ENCODE measurements at regions not wholly inside any gene's neighbourhood (a gene's known extent, or its start where the extent isn't known, plus 50 kb on each side); places are given as distances from the start of the nearest gene placed in this dataset.
"Not testable (repeated sequence)": the region's sequence is repeated elsewhere in the genome, so short reads cannot be mapped to it uniquely, and the experiment has no call there.

DNA sequence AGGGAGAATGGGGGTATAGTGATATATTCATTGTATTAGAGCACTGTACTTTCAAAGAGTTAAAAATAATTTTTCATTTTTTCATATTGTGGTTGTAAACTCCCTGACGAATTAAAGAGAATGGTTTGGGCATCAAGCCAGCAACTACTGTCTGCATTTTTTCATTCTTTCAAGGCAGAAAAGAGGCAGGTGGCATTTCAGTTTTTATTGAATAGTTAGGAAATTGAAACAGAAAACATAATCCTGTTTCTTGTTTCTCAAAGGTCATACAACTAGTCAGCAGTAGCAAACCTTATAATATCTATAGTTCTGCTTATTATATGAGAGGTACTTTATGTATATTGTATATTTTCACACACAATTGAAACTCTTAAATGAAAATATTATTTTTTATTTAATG is 303.9 kb upstream of the KCND2 start:
- DNase-seq: no peak
- H3K36me3 Mint-ChIP-seq (ENCODE audit: low read depth): no peaks in the 10 kb centered on the region
- H3K4me1 Mint-ChIP-seq: no peaks in the 10 kb centered on the region
- no peak overlapping the region for H3K4me3 Mint-ChIP-seq
- H3K27me3 Mint-ChIP-seq: no peaks in the 10 kb centered on the region
- no peak overlapping the region for H3K27ac Mint-ChIP-seq
- intact Hi-C loops (cut with micrococcal nuclease): no loop called here
- no peaks in the 10 kb centered on the region for H3K9me3 Mint-ChIP-seq

DNA sequence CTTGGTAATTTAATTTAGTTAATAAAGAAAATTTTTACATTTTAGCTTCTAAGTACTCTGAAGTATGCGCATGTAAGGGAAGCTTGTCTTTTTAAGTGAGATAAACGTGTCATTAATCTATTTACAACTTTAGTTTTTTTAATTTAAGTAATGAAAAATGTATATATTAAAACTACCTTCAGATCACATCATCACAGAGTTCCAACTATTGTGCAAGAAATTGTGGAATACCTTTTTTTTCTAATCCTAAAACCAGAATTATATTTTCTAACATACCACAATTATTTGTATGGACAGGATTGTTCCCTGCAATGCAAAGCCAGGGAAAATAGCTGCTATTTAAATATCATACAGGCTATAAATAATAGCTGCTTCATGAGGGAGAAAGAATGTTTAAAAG is 303.2 kb upstream of the KCND2 start:
- intact Hi-C loops (cut with micrococcal nuclease): no loop called here
- Mint-ChIP-seq H3K27ac (no peak overlapping the region), H3K27me3 (no peaks in the 10 kb centered on the region), H3K4me1 (no peaks in the 10 kb centered on the region), H3K4me3 (no peak overlapping the region), H3K9me3 (no peaks in the 10 kb centered on the region), H3K36me3 (ENCODE audit: low read depth) (no peaks in the 10 kb centered on the region)
- no peak for DNase-seq

GRCh38 chr7:119974972-119975371 is 298.0 kb upstream of the KCND2 start:
- no peak for DNase-seq
- Mint-ChIP-seq H3K9me3 (no peaks in the 10 kb centered on the region), H3K4me1 (no peaks in the 10 kb centered on the region), H3K4me3 (no peak overlapping the region), H3K36me3 (ENCODE audit: low read depth) (no peaks in the 10 kb centered on the region), H3K27me3 (no peaks in the 10 kb centered on the region), H3K27ac (no peak overlapping the region)
- intact Hi-C loops (cut with micrococcal nuclease): no loop called here

DNA sequence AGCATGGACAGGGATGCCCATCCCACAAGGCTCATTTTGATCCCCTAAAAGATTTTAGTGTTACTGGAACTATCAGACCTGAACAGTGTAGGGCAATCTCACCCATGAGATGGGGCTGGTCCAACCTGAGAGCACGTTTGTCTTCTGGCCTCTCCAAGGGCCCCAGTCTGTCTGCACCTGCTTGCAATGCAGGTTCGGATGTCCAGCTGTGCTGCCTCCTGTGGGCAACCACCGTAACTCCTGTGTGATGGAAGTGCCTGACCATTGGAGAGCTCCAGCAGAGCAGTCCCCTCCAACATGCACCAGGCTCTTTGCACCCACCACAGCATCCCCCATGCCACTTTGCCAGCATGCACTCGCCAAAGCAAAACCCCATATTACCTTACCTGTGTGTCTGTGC is 290.1 kb upstream of the KCND2 start:
- H3K27ac Mint-ChIP-seq: no peak overlapping the region
- peaks cover 4% of the 10 kb centered on the region for H3K9me3 Mint-ChIP-seq
- no peaks in the 10 kb centered on the region for H3K4me1 Mint-ChIP-seq
- H3K27me3 Mint-ChIP-seq: no peaks in the 10 kb centered on the region
- no peak for DNase-seq
- intact Hi-C loops (cut with micrococcal nuclease): no loop called here
- H3K4me3 Mint-ChIP-seq: no peak overlapping the region
- H3K36me3 Mint-ChIP-seq (ENCODE audit: low read depth): no peaks in the 10 kb centered on the region

- Mint-ChIP-seq H3K27me3 (no peaks in the 10 kb centered on the region), H3K4me3 (no peak overlapping the region), H3K4me1 (no peaks in the 10 kb centered on the region), H3K36me3 (ENCODE audit: low read depth) (no peaks in the 10 kb centered on the region), H3K9me3 (peaks cover 4% of the 10 kb centered on the region), H3K27ac (no peak overlapping the region)
- no peak for DNase-seq
- intact Hi-C loops (cut with micrococcal nuclease): no loop called here
Observed at GRCh38 chr7:119983468-119983867, 289.5 kb upstream of the KCND2 start.

DNA sequence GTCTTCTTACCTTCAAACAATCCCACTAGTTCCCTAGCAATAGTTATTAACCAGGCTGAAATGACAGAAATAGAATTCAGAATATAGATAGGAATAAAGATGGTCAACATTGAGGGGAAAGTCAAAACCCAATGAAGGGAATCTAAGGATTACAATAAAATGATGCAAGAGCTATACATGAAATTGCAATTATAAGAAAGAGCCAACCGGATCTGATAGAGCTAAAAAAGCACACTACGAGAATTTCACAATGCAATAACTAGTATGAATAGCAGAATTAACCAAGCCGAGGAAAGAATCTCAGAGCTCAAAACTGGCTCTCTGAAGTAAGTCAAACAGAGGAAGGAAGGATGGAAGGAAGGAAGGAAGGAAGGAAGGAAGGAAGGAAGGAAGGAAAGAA is 288.7 kb upstream of the KCND2 start:
- intact Hi-C loops (cut with micrococcal nuclease): no loop called here
- no peaks in the 10 kb centered on the region for H3K36me3 Mint-ChIP-seq (ENCODE audit: low read depth)
- no peak overlapping the region for H3K27ac Mint-ChIP-seq
- no peak overlapping the region for H3K4me3 Mint-ChIP-seq
- no peak for DNase-seq
- H3K4me1 Mint-ChIP-seq: no peaks in the 10 kb centered on the region
- H3K9me3 Mint-ChIP-seq: peaks cover 4% of the 10 kb centered on the region
- no peaks in the 10 kb centered on the region for H3K27me3 Mint-ChIP-seq

GRCh38 chr7:119988401-119988800 is 284.6 kb upstream of the KCND2 start:
- DNase-seq: no peak
- no peak overlapping the region for H3K4me3 Mint-ChIP-seq
- intact Hi-C loops (cut with micrococcal nuclease): no loop called here
- no peaks in the 10 kb centered on the region for H3K9me3 Mint-ChIP-seq
- H3K4me1 Mint-ChIP-seq: no peaks in the 10 kb centered on the region
- no peak overlapping the region for H3K27ac Mint-ChIP-seq
- H3K27me3 Mint-ChIP-seq: no peaks in the 10 kb centered on the region
- no peaks in the 10 kb centered on the region for H3K36me3 Mint-ChIP-seq (ENCODE audit: low read depth)

GRCh38 chr7:119994928-119995327 is 278.0 kb upstream of the KCND2 start:
- Mint-ChIP-seq H3K27ac (no peak overlapping the region), H3K4me3 (no peak overlapping the region), H3K9me3 (peaks cover 4% of the 10 kb centered on the region), H3K36me3 (ENCODE audit: low read depth) (no peaks in the 10 kb centered on the region), H3K4me1 (no peaks in the 10 kb centered on the region), H3K27me3 (no peaks in the 10 kb centered on the region)
- intact Hi-C loops (cut with micrococcal nuclease): no loop called here
- DNase-seq: no peak

GRCh38 chr7:119996634-119997033 is 276.3 kb upstream of the KCND2 start:
- no peak for DNase-seq
- Mint-ChIP-seq H3K4me1 (no peaks in the 10 kb centered on the region), H3K36me3 (ENCODE audit: low read depth) (no peaks in the 10 kb centered on the region), H3K27ac (no peak overlapping the region), H3K4me3 (no peak overlapping the region), H3K27me3 (no peaks in the 10 kb centered on the region), H3K9me3 (peaks cover 4% of the 10 kb centered on the region)
- intact Hi-C loops (cut with micrococcal nuclease): no loop called here

- DNase-seq: no peak
- Mint-ChIP-seq H3K4me1 (no peaks in the 10 kb centered on the region), H3K27me3 (no peaks in the 10 kb centered on the region), H3K9me3 (peaks cover 5% of the 10 kb centered on the region), H3K27ac (no peak overlapping the region), H3K36me3 (ENCODE audit: low read depth) (no peaks in the 10 kb centered on the region), H3K4me3 (no peak overlapping the region)
- intact Hi-C loops (cut with micrococcal nuclease): no loop called here
Observed at GRCh38 chr7:119999738-120000475, 273.1 kb upstream of the KCND2 start.

DNA sequence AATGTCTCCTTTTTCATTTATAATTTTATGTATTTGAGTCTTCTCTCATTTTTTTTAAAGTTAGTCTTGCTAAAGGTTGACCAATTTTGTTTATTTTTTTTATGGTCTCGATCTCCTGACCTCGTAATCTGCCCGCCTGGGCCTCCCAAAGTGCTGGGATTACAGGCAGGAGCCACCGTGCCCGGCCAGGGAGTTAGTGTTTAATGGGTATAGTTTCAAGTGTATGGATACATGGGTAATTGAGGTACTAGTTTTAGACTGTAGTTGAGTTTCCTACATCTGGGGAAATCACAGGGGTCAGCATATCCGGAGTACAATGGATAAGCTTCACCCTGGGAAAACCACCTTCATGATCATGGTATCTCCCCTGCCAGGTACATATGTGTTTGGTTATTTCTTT is 267.3 kb upstream of the KCND2 start:
- DNase-seq: no peak
- Mint-ChIP-seq H3K9me3 (peaks cover 12% of the 10 kb centered on the region), H3K36me3 (ENCODE audit: low read depth) (no peaks in the 10 kb centered on the region), H3K4me1 (no peaks in the 10 kb centered on the region), H3K27ac (no peak overlapping the region), H3K4me3 (no peak overlapping the region), H3K27me3 (no peaks in the 10 kb centered on the region)
- intact Hi-C loops (cut with micrococcal nuclease): no loop called here

DNA sequence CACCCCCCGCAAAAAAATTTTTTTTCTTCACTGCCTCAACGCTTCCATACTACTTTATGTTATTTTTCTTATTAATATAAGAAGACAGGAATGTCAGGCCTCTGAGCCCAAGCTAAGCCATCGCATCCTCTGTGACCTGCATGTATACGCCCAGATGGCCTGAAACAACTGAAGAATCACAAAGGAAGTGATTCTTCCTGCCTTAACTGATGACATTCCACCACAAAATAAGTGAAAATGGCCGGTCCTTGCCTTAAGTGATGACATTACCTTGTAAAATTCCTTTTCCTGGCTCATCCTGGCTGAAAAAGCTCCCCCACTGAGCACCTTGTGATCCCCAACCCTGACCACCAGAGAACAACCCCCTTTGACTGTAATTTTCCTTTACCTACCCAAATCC is 258.7 kb upstream of the KCND2 start:
- H3K9me3 Mint-ChIP-seq; H3K27ac Mint-ChIP-seq; DNase-seq; H3K36me3 Mint-ChIP-seq (ENCODE audit: low read depth); H3K4me1 Mint-ChIP-seq; H3K4me3 Mint-ChIP-seq; intact Hi-C loops (cut with micrococcal nuclease); H3K27me3 Mint-ChIP-seq: not testable (repeated sequence)

DNA sequence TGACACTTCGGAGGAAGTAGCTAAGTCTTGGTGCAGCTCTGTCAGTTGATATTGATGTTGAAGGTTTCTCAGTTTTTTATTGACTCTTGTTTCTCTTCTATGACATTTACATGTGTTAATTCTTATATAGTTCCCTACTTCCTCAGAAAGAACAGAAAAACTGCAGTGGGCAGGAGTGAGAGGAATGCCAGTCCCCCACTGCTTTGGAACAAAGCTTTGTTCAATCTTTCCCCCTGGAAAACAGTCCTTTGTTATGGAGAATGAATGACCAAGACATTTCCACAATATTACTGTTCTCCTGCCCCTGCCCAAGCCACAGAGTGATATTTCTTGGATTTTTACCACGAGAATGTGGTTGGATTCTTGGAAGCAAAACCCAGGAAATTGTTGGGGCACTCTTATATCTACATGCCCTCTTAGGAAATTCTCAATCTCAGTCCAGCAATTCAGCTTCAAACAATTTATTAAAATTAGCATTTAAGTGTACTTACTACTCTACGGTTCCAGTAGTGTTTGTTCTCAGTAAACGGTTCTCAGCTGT is 258.0 kb upstream of the KCND2 start:
- no peaks in the 10 kb centered on the region for H3K4me1 Mint-ChIP-seq
- peaks cover 7% of the 10 kb centered on the region for H3K9me3 Mint-ChIP-seq
- no peak for DNase-seq
- H3K27ac Mint-ChIP-seq: no peak overlapping the region
- no peak overlapping the region for H3K4me3 Mint-ChIP-seq
- no peaks in the 10 kb centered on the region for H3K36me3 Mint-ChIP-seq (ENCODE audit: low read depth)
- no peaks in the 10 kb centered on the region for H3K27me3 Mint-ChIP-seq
- intact Hi-C loops (cut with micrococcal nuclease): no loop called here

DNA sequence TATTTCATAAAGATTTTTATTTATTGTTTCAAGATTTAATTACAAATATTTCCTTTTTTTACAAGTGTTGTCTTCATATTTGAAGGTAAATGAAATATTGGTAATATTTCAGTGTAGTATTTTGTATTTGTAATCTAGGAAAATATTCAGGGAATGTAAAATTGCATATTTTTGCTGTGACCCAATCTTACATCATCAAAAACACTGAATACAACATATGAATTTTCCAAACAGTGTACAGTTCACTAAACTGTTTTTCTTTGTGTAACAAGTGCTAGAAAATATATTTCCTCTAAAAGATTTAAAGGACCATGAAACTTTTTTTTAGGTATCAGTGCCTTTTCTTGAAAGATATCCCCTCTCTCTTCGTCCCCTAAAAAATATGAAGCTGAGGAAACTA is 251.9 kb upstream of the KCND2 start:
- no peak overlapping the region for H3K27ac Mint-ChIP-seq
- H3K36me3 Mint-ChIP-seq (ENCODE audit: low read depth): no peaks in the 10 kb centered on the region
- H3K9me3 Mint-ChIP-seq: no peaks in the 10 kb centered on the region
- H3K4me3 Mint-ChIP-seq: no peak overlapping the region
- H3K27me3 Mint-ChIP-seq: no peaks in the 10 kb centered on the region
- intact Hi-C loops (cut with micrococcal nuclease): no loop called here
- H3K4me1 Mint-ChIP-seq: no peaks in the 10 kb centered on the region
- DNase-seq: no peak
